K562 (cell line): ENCODE measurements at regions not wholly inside any gene's neighbourhood (a gene's known extent, or its start where the extent isn't known, plus 50 kb on each side); places are given as distances from the start of the nearest gene placed in this dataset.

Source experiments
- DEAF1 ChIP-seq: fragments of 450-650 bp; formaldehyde crosslinking; IDR thresholded peaks from 2 replicates; pipeline ENCODE4 v1.4.0; 2020; ENCODE audit warnings: mild to moderate bottlenecking, moderate library complexity
- ERF ChIP-seq: fragments of 450-650 bp; formaldehyde crosslinking; IDR thresholded peaks from 2 replicates; pipeline ENCODE4 v1.4.0; 2020; ENCODE audit warnings: mild to moderate bottlenecking, mixed read lengths
- ESRRB ChIP-seq: fragments of 250-450 bp; sonication (Bioruptor Pico); IDR thresholded peaks from 2 replicates; pipeline ENCODE4 v1.5.0; 2020; ENCODE audit warnings: mild to moderate bottlenecking, moderate library complexity, borderline replicate concordance
- ETS2 ChIP-seq: IDR thresholded peaks from 2 replicates; pipeline ENCODE4 v1.6.1; 2016; ENCODE audit warnings: borderline replicate concordance, missing genetic modification characterization, mild to moderate bottlenecking, moderate library complexity, missing compliant biosample characterization; ENCODE audit not compliant: poor library complexity, severe bottlenecking
- HMG20A ChIP-seq: fragments of 450-650 bp; formaldehyde crosslinking; conservative IDR thresholded peaks from 2 replicates; pipeline ENCODE4 v1.4.0; 2020; ENCODE audit warnings: mild to moderate bottlenecking, mixed read lengths
- MAZ ChIP-seq, 2 experiments: fragments of 450-650 bp in 1 of 2; sonication (generic) in 1 of 2; formaldehyde crosslinking; IDR thresholded peaks in 1 of 2; conservative IDR thresholded peaks in 1 of 2; 2 replicates each; pipeline versions ENCODE4 v1.4.0 to v1.5.0; 2020; ENCODE audit warnings: mild to moderate bottlenecking in 1 of 2, missing genetic modification reagents in 1 of 2
- MED1 ChIP-seq: sonication (generic); formaldehyde crosslinking; IDR thresholded peaks from 2 replicates; pipeline ENCODE4 v1.8.1; 2023; ENCODE audit warnings: missing genetic modification reagents, borderline replicate concordance
- MEF2A ChIP-seq: IDR thresholded peaks from 2 replicates; pipeline ENCODE4 v1.6.1; 2011; ENCODE audit warnings: low read depth, mild to moderate bottlenecking, low read length, moderate library complexity; ENCODE audit not compliant: control insufficient read depth
- NKRF ChIP-seq: fragments of 450-650 bp; IDR thresholded peaks from 2 replicates; pipeline ENCODE4 v1.6.1; 2016; ENCODE audit warnings: borderline replicate concordance
- NR3C1 ChIP-seq: sonication (generic); formaldehyde crosslinking; IDR thresholded peaks from 2 replicates; pipeline ENCODE4 v1.8.1; 2022; ENCODE audit warnings: missing genetic modification reagents
- PHB ChIP-seq: fragments of 250-450 bp; sonication (Bioruptor Pico); IDR thresholded peaks from 2 replicates; pipeline ENCODE4 v1.5.0; 2021
- PHF8 ChIP-seq: fragments of 200-600 bp; sonication (generic); IDR thresholded peaks from 2 replicates; pipeline ENCODE4 v1.6.1; 2012; ENCODE audit warnings: mixed run types, mild to moderate bottlenecking, inconsistent platforms, low read length, moderate library complexity, borderline replicate concordance
- SRF ChIP-seq, 2 experiments: fragments of 250-450, 450-650 bp in 1 of 2; sonication (Bioruptor Pico) in 1 of 2; sonication (generic) in 1 of 2; formaldehyde crosslinking; IDR thresholded peaks; 2 replicates each; pipeline versions ENCODE4 v1.5.0 to v1.5.1; 2020 to 2022; ENCODE audit warnings: mild to moderate bottlenecking in 1 of 2, missing genetic modification reagents in 1 of 2
- U2AF1 ChIP-seq: fragments of 200-400 bp; formaldehyde crosslinking; optimal IDR thresholded peaks from 2 replicates; pipeline ENCODE3; 2017; ENCODE audit warnings: mild to moderate bottlenecking, low read depth, low read length, moderate library complexity
- XRCC3 ChIP-seq: fragments of 450-650 bp; IDR thresholded peaks from 2 replicates; pipeline ENCODE4 v1.6.1; 2017; ENCODE audit warnings: mild to moderate bottlenecking, moderate library complexity
- ZBTB9 ChIP-seq: fragments of 450-650 bp; formaldehyde crosslinking; IDR thresholded peaks from 2 replicates; pipeline ENCODE4 v1.4.0; 2020; ENCODE audit warnings: mild to moderate bottlenecking, moderate library complexity
- ZC3H8 ChIP-seq: fragments of 450-650 bp; IDR thresholded peaks from 2 replicates; pipeline ENCODE4 v1.6.1; 2017
- ZFP1 ChIP-seq: fragments of 450-650 bp; formaldehyde crosslinking; IDR thresholded peaks from 2 replicates; pipeline ENCODE4 v1.4.0; 2020; ENCODE audit warnings: mild to moderate bottlenecking, mixed read lengths
- ZNF609 ChIP-seq: sonication (generic); formaldehyde crosslinking; IDR thresholded peaks from 2 replicates; pipeline ENCODE4 v1.8.1; 2023; ENCODE audit warnings: missing genetic modification reagents, mild to moderate bottlenecking, borderline replicate concordance

GRCh38 chr7:106775552-106775936 lies 89.5 kb upstream of the PIK3CG start (continued):
- TF ChIP-seq ZFP1 (no peak), DEAF1 (CRISPR knock-in tag) (0 out of 2 replicates have a peak, but pooled peaks have one; percentile 10), SRF (CRISPR knock-in tag; IDR thresholded peaks at IDR 0.05) (peak in 1 of 2 experiments; percentile 38; a peak in 1 of 4 replicates), ZNF609 (no peak), ESRRB (CRISPR knock-in tag) (no peak), MED1 (CRISPR knock-in tag) (no peak), ERF (0 out of 2 replicates have a peak, but pooled peaks have one; percentile 28), PHB (CRISPR knock-in tag) (no peak), MAZ (CRISPR knock-in tag; conservative IDR thresholded peaks at IDR 0.05 in 1 of 2, IDR thresholded peaks at IDR 0.05 in 1 of 2) (peak in 1 of 2 experiments; percentile 62; a peak in 2 of 4 replicates), ETS2 (tag) (no peak), NR3C1 (no peak), XRCC3 (no peak), NKRF (no peak), ZBTB9 (CRISPR knock-in tag) (no peak), PHF8 (peak; percentile 5; the same call in 1 of the 2 replicates), ZC3H8 (no peak), U2AF1 (no peak), MEF2A (no peak), HMG20A (CRISPR knock-in tag) (no peak)
